HCT116 (cell line): ENCODE measurements at regions not wholly inside any gene's neighbourhood (a gene's known extent, or its start where the extent isn't known, plus 50 kb on each side); places are given as distances from the start of the nearest gene placed in this dataset.

ENCODE experiments used
- CTCF ChIP-seq, 3 experiments: fragments of 200-600 bp in 1 of 3; sonication (generic) in 1 of 3; IDR thresholded peaks in 2 of 3; conservative IDR thresholded peaks in 1 of 3; 2 replicates each; pipeline ENCODE4 v1.5.1; 2012 to 2017; ENCODE audit warnings: low read depth in 2 of 3, low read length in 2 of 3, antibody characterized with exemption in 1 of 3, borderline replicate concordance in 1 of 3, control low read depth in 1 of 3, mild to moderate bottlenecking in 1 of 3, mixed read lengths in 1 of 3, mixed run types in 1 of 3, moderate library complexity in 1 of 3; ENCODE audit not compliant: insufficient read depth in 1 of 3
- EGR1 ChIP-seq: IDR thresholded peaks from 2 replicates; pipeline ENCODE4 v1.6.1; 2012; ENCODE audit warnings: low read depth
- POLR2A ChIP-seq: IDR thresholded peaks from 2 replicates; pipeline ENCODE4 v1.7.0; 2011; ENCODE audit warnings: borderline replicate concordance; ENCODE audit not compliant: insufficient read depth, insufficient read length; ENCODE audit errors: extremely low read depth
- POLR2AphosphoS5 ChIP-seq: IDR thresholded peaks from 2 replicates; pipeline ENCODE4 v1.6.1; 2011; ENCODE audit warnings: mild to moderate bottlenecking, low read depth, low read length, moderate library complexity
- RAD21 ChIP-seq: IDR thresholded peaks from 2 replicates; pipeline ENCODE4 v1.6.1; 2012; ENCODE audit warnings: low read depth, mild to moderate bottlenecking
- SP1 ChIP-seq: IDR thresholded peaks from 2 replicates; pipeline ENCODE4 v1.6.1; 2012; ENCODE audit warnings: low read depth
- ZBTB33 ChIP-seq: IDR thresholded peaks from 2 replicates; pipeline ENCODE4 v1.6.1; 2011; ENCODE audit warnings: mild to moderate bottlenecking, low read length, moderate library complexity; ENCODE audit not compliant: insufficient replicate concordance; ENCODE audit errors: extremely low read depth
- TF ChIP-seq, protein P1 (sequence below): IDR thresholded peaks from 2 replicates; pipeline ENCODE4 v1.6.1; 2012

DNA sequence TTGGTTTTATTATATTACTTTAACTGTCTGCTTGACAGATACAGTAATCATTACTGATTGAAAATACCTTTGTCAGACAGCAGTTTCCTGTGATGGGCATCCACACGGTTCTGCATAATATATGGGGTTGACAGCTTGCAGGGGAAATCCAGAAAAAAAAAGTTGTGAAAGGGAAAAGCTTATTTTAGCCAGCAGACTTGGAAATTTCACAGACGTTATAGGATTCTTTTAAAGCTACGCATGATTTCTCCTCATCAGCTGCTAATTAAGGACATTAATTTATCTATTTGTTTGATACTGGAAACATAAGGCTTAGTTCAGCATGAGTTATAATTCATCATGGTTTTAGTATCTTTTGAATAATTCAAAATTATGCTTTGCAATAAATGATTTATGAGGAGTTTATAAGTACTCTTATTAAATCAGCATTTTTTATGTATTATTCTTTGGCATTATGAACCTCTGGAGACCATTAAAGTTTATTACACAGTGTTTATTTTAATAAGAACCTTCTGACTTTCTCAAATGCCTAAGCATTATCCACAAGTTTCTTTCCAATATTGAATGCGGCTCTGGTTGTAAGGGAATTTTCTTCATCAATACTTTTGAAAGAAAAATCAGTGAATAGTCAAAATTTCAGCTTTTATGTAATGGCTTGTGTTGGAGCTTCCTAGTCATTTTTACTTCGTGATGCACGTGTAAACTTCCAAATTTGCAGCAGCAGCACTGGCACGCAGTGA is 235.3 kb upstream of the KCNK2 start:
- no peak for TF ChIP-seq EGR1
- TF ChIP-seq, protein P1, sequence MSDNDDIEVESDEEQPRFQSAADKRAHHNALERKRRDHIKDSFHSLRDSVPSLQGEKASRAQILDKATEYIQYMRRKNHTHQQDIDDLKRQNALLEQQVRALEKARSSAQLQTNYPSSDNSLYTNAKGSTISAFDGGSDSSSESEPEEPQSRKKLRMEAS: no peak
- no peak for TF ChIP-seq RAD21
- no peak for TF ChIP-seq CTCF (IDR thresholded peaks at IDR 0.05 in 2 of 3, conservative IDR thresholded peaks at IDR 0.05 in 1 of 3; ENCODE audit: borderline replicate concordance in 1 of 3, insufficient read depth in 1 of 3, low read depth in 2 of 3, low read length in 2 of 3)
- no peak for TF ChIP-seq POLR2AphosphoS5
- TF ChIP-seq POLR2A: no peak
- TF ChIP-seq SP1: no peak
- TF ChIP-seq ZBTB33: no peak
